OCI-LY1 (cell line): ENCODE measurements at regions not wholly inside any gene's neighbourhood (a gene's known extent, or its start where the extent isn't known, plus 50 kb on each side); places are given as distances from the start of the nearest gene placed in this dataset.

Experiments
- EZH2 ChIP-seq: fragments of 200-600 bp; sonication (generic), shearing (Covaris generic); IDR thresholded peaks from 2 replicates; pipeline ENCODE4 v1.8.0; 2017; ENCODE audit warnings: borderline replicate concordance, mixed run types, mild to moderate bottlenecking, antibody characterized with exemption, low read length, moderate library complexity, mixed read lengths
- TF ChIP-seq, protein P1 (sequence below): fragments of 200-600 bp; sonication (generic), shearing (Covaris generic); IDR thresholded peaks from 2 replicates; pipeline ENCODE4 v1.5.1; 2017; ENCODE audit warnings: mild to moderate bottlenecking, antibody characterized with exemption, low read length, moderate library complexity, mixed read lengths

DNA sequence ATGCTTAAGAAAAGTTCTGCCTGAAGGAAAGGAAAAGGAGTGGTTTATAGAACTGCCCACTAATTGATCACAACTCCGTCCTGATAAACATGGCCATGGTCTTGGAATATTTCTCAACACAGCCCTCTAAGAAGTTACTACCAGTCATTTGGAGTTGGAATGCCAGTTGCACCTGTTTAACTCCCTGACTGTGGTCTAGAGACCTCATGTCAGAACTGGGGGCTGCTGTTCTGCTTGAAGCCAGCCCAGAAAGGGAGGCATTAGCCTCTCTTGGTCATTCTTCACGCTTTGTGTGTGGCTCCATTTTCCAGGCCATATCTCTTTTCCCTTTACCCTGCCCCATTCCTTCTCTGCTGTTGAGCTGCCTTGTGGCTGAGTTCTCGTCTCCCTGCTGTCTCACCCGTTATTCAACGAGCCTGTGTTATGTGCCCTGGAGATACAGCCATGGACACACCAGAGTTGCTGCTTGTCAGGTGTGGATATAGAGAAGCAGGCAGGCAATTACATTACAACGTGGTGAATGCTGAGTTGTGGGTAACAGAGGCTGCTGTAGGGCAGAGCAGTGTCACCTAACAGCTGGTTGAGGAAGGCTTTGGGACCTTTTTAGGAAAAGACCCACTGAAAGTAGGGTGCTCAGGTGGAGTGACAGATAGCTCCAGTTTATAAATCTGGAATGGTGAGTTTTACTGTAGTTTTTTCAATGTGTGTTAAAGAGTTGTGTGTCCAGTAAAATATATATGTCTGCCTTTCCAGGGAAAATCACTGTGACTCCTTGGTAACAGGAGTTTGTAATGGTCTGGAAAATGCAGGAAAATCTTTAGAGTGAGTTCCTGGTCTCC is 137.0 kb upstream of the IPO9 start:
- TF ChIP-seq, protein P1, sequence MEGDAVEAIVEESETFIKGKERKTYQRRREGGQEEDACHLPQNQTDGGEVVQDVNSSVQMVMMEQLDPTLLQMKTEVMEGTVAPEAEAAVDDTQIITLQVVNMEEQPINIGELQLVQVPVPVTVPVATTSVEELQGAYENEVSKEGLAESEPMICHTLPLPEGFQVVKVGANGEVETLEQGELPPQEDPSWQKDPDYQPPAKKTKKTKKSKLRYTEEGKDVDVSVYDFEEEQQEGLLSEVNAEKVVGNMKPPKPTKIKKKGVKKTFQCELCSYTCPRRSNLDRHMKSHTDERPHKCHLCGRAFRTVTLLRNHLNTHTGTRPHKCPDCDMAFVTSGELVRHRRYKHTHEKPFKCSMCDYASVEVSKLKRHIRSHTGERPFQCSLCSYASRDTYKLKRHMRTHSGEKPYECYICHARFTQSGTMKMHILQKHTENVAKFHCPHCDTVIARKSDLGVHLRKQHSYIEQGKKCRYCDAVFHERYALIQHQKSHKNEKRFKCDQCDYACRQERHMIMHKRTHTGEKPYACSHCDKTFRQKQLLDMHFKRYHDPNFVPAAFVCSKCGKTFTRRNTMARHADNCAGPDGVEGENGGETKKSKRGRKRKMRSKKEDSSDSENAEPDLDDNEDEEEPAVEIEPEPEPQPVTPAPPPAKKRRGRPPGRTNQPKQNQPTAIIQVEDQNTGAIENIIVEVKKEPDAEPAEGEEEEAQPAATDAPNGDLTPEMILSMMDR, result no peak
- TF ChIP-seq EZH2, result no peak
